Activated T-helper 1 cell treated with anti-CD3 and anti-CD28 coated beads, Interleukin-12 subunit alpha, Interleukin-12 subunit beta, Interleukin-2, Interleukin-4 antibody, amounts not matched to agents 30 ng/mL and 10 ng/mL and 1 ng/mL, durations not matched to agents 14 hours and 24 hours and 36 hours (primary cell): ENCODE measurements at regions not wholly inside any gene's neighbourhood (a gene's known extent, or its start where the extent isn't known, plus 50 kb on each side); places are given as distances from the start of the nearest gene placed in this dataset.
"Not testable (repeated sequence)": the region's sequence is repeated elsewhere in the genome, so short reads cannot be mapped to it uniquely, and the experiment has no call there.

Experiments used
- DNase-seq: peaks from one replicate; pipeline ENCODE4 v3.0.0; 2021; ENCODE audit warnings: low spot score
- H3K27ac Mint-ChIP-seq: one replicate; pipeline ENCODE4 v1.8.0; 2021; ENCODE audit warnings: mild to moderate bottlenecking, mixed read lengths
- H3K27me3 Mint-ChIP-seq: one replicate; pipeline ENCODE4 v1.8.0; 2022; ENCODE audit warnings: mild to moderate bottlenecking, moderate library complexity, mixed read lengths; ENCODE audit not compliant: insufficient read depth
- H3K36me3 Mint-ChIP-seq: one replicate; pipeline ENCODE4 v1.8.0; 2021; ENCODE audit warnings: low read depth, mixed read lengths
- H3K4me1 Mint-ChIP-seq: one replicate; pipeline ENCODE4 v1.8.0; 2021; ENCODE audit warnings: low read depth, mixed read lengths
- H3K4me3 Mint-ChIP-seq: one replicate; pipeline ENCODE4 v1.8.0; 2021; ENCODE audit warnings: mild to moderate bottlenecking, moderate library complexity, mixed read lengths
- H3K9me3 Mint-ChIP-seq: one replicate; pipeline ENCODE4 v1.8.0; 2021; ENCODE audit warnings: mixed read lengths
- intact Hi-C: fragments of 100-400 bp; cut with micrococcal nuclease; formaldehyde crosslinking; loops from one replicate; pipeline ENCODE4 v1.15.1; 2024

DNA sequence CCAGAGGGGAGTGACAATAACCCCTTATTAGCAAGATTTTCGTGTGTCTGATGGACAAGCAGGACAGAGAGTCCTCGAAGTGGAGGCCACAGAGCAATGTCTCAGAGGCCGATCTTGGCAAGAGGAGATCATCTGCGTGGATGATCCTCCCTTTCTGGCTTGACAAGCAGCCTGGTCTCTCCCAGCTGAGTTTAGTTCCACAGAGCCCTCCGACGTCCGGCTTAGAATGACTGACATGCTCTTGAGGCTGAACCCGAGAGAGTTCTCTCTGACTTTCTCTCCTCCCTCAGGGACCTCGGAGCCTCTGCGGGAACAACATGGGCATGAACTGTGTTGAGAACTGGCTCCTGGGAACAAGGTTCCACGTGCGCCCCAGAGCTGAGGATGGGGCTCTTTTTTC, 180.7 kb upstream of the PFKP start:
- Mint-ChIP-seq H3K4me3 (no peak overlapping the region), H3K9me3 (peaks cover 6% of the 10 kb centered on the region)
- intact Hi-C loops = no loop called here

DNA sequence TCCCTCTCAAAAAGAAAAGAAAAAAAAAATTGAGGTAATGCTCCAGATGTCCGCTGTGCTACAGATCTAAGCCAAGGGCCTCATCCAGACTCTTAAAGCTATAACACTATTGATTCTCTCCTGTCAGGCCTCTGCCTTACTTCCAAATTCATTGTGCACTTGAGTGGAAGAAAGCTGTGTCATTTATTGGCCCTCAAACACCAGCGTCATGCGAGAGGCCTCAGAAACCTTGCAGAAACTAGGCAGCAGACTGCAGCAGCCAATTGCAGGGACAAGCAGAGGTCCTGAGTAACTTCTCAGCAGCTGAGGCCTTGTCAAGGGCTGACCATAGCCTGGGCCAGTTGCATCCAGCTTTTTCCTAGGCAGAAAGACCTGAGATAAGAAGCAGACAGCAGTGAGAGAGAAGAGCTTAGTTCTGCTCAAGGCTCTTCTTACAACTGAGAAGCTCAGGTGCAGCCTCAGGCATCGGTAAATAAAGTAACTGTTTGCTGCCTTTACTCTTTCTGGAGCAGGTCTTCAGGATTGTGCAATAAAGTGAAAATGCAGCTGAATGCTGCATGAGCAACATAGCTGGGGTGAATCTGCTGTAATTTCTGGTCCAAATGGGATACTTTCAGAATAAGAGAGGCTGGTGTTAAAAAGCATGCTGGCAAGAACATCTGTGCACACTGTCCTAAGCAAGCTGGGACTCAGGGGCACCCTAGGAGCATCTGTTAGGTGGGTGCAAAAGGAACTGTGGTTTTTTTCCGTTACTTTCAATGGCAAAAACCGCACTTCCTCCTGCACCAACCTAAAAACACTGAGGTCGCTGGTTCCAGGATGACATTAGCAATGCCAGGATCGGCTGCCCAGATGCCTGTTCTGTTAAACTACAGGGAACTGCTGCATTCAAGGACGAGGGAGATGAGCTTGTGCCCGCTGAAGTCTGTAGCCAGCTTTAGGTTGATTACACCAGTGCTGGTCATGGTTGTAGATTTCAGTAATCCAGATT, 181.8 kb upstream of the PFKP start:
- Mint-ChIP-seq H3K4me1 (no peaks in the 10 kb centered on the region), H3K4me3 (no peak overlapping the region), H3K9me3 (peaks cover 6% of the 10 kb centered on the region), H3K27me3 (peaks cover 3% of the 10 kb centered on the region), H3K36me3 (no peaks in the 10 kb centered on the region), H3K27ac (no peak overlapping the region)
- no peak for DNase-seq
- intact Hi-C loops = no loop called here

More for the DNA sequence above, 180.7 kb upstream of the PFKP start:
- Mint-ChIP-seq H3K4me1 (no peaks in the 10 kb centered on the region), H3K27ac (no peak overlapping the region), H3K27me3 (peaks cover 3% of the 10 kb centered on the region), H3K36me3 (no peaks in the 10 kb centered on the region)
- no peak for DNase-seq

GRCh38 chr10:2883983-2884540, 183.3 kb upstream of the PFKP start:
- H3K27me3 Mint-ChIP-seq, H3K4me1 Mint-ChIP-seq, H3K4me3 Mint-ChIP-seq, DNase-seq, intact Hi-C loops, H3K36me3 Mint-ChIP-seq, H3K27ac Mint-ChIP-seq, H3K9me3 Mint-ChIP-seq: not testable (repeated sequence)

DNA sequence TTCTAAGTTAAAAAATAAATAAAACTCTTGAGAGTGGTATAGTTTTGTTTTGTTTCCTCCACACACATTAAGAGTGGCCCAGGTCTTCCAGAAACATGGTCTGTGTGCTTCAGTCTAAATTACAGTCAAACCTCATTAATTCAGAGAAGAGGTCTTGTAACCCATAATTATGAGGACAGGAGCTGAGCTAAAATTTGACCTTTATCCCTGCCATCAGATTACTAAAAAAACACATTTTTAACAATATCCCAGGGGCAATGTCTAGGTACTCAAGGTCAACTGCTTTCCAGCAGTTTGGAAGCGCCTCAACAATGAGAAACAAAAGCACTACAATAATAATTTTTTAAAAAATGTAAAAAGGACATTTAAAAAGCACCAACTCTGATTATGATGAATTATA, 184.1 kb upstream of the PFKP start:
- intact Hi-C loops = no loop called here
- Mint-ChIP-seq H3K9me3 (peaks cover 2% of the 10 kb centered on the region), H3K36me3 (no peaks in the 10 kb centered on the region), H3K27me3 (peaks cover 3% of the 10 kb centered on the region), H3K4me1 (no peaks in the 10 kb centered on the region), H3K4me3 (no peak overlapping the region), H3K27ac (no peak overlapping the region)
- DNase-seq = no peak

GRCh38 chr10:2882628-2883027, 184.7 kb upstream of the PFKP start:
- Mint-ChIP-seq H3K27ac (no peak overlapping the region), H3K4me1 (no peaks in the 10 kb centered on the region), H3K9me3 (no peaks in the 10 kb centered on the region), H3K36me3 (no peaks in the 10 kb centered on the region), H3K27me3 (peaks cover 3% of the 10 kb centered on the region), H3K4me3 (no peak overlapping the region)
- intact Hi-C loops = no loop called here
- no peak for DNase-seq

DNA sequence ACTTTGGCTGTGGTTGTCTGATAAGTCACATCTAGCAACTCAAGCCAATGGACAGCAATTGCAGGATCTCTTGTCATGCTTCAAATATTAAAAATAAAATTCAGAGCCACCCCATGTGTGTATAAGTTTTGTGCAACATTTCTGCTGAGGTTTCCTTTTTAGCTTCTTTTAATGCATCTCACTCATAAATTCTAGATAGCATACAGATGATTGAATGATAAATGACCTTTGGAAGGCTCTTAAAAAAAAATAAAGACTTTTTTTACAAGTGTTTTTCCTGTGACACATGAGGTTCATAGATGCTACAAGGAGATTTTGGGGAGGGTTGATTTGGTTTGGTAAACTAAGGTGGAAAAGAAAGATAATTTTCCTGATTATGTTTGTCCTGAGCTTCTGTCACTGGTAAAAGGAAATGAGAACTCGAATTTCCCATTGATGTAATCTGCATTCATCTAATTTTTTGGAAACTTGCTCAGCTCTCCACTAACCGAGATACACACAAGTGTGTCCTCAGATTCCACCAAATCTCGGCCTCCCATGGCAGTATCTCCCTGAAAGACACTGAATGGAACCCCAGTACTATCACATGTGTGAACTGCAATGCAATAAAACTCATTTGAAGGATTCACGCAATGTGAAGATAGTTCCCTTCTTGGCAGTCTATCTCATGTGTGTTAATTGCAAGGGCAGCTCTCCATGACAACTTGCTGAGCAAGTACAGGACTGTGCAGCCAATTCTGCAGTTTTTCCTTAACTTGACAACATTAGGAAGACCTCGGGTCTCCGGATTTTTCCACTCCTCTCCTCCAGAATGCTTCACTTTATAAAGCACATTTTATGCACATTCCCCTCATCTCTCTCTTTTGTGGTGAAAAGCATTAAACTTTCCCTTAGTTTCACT, 185.4 kb upstream of the PFKP start:
- Mint-ChIP-seq H3K9me3 (no peaks in the 10 kb centered on the region), H3K27me3 (peaks cover 3% of the 10 kb centered on the region), H3K4me3 (no peak overlapping the region), H3K4me1 (no peaks in the 10 kb centered on the region), H3K27ac (no peak overlapping the region), H3K36me3 (no peaks in the 10 kb centered on the region)
- intact Hi-C loops = no loop called here
- DNase-seq = no peak

- H3K4me3 Mint-ChIP-seq, H3K9me3 Mint-ChIP-seq, H3K27ac Mint-ChIP-seq, H3K36me3 Mint-ChIP-seq, intact Hi-C loops, H3K27me3 Mint-ChIP-seq, DNase-seq, H3K4me1 Mint-ChIP-seq: not testable (repeated sequence)
These were observed 187.3 kb upstream of the PFKP start for GRCh38 chr10:2880050-2880449.

DNA sequence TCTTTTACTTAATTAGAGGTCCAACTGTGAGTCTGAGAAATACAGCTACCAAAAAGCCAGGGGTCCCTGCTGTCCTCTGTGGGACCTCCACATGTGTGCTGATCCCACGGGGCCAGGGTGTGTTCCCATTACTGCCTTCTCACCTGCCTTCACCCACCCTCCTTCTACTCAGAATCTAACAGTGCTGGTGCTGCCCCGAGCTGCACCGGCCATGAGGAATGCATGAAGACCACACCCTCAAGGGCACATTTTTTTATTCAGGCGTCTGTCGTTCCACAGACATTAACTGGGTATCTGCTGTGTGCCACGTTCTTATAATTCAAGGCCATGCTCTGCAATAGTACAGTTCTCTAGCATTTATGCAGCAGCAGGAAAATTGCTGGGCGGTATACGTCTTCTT, 188.5 kb upstream of the PFKP start:
- DNase-seq = no peak
- Mint-ChIP-seq H3K4me1 (no peaks in the 10 kb centered on the region), H3K4me3 (no peak overlapping the region), H3K9me3 (no peaks in the 10 kb centered on the region), H3K27ac (no peak overlapping the region), H3K36me3 (no peaks in the 10 kb centered on the region), H3K27me3 (peaks cover 1% of the 10 kb centered on the region)
- intact Hi-C loops = no loop called here

- Mint-ChIP-seq H3K36me3 (no peaks in the 10 kb centered on the region), H3K9me3 (no peaks in the 10 kb centered on the region), H3K27ac (no peak overlapping the region), H3K27me3 (no peaks in the 10 kb centered on the region), H3K4me3 (no peak overlapping the region), H3K4me1 (no peaks in the 10 kb centered on the region)
- no peak for DNase-seq
- intact Hi-C loops = no loop called here
These were observed 191.3 kb upstream of the PFKP start for GRCh38 chr10:2876032-2876431.

- Mint-ChIP-seq H3K9me3 (no peaks in the 10 kb centered on the region), H3K36me3 (no peaks in the 10 kb centered on the region), H3K4me3 (no peak overlapping the region), H3K27me3 (no peaks in the 10 kb centered on the region), H3K4me1 (no peaks in the 10 kb centered on the region), H3K27ac (no peak overlapping the region)
- intact Hi-C loops = no loop called here
- no peak for DNase-seq
These were observed 192.4 kb upstream of the PFKP start for GRCh38 chr10:2874963-2875362.

DNA sequence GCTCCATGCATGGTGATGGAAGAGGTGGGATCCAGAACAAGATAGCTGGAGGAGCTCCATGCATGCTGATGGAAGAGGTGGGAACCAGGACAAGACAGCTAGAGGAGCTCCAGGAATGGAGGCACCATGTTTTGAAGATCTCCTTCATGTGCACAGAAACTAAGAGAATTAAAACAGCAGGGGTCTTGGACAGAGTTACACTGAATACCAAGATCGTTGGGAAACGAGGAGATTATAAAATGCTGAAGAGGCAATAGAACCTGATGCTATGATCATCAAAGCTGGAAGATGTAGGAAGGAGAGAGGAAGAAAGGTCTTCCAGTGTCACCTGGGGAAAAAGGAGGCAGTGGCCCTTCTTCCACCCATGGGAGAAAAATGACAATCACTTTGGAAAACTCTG, 193.6 kb upstream of the PFKP start:
- no peaks in the 10 kb centered on the region for H3K36me3 Mint-ChIP-seq
- H3K27ac Mint-ChIP-seq = peak overlapping the region; percentile 51
- H3K9me3 Mint-ChIP-seq = no peaks in the 10 kb centered on the region
- DNase-seq = no peak
- no peaks in the 10 kb centered on the region for H3K4me1 Mint-ChIP-seq
- no peak overlapping the region for H3K4me3 Mint-ChIP-seq
- intact Hi-C loops = no loop called here
- peaks cover 1% of the 10 kb centered on the region for H3K27me3 Mint-ChIP-seq

DNA sequence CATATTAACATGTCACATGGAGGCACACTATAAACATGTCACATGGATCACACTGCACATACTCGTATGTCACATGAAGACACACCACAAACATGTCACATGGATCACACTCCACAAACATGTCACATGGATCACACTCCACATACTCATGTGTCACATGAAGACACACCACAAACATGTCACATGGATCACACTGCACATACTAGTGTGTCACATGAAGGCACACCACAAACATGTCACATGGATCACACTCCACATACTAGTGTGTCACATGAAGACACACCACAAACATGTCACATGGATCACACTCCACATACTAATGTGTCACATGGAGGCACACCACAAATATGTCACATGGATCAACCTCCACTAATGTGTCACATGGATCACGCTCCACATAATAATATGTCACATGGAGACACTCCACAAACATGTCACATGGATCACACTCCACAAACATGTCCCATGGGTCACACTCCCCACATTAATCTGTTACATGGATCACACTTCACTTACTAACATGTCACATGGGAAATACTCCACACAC, 195.6 kb upstream of the PFKP start:
- H3K9me3 Mint-ChIP-seq = no peaks in the 10 kb centered on the region
- no peak for DNase-seq

More for the DNA sequence above, 195.6 kb upstream of the PFKP start:
- peaks cover 1% of the 10 kb centered on the region for H3K27me3 Mint-ChIP-seq
- no peak overlapping the region for H3K27ac Mint-ChIP-seq
- intact Hi-C loops = no loop called here
- no peak overlapping the region for H3K4me3 Mint-ChIP-seq
- no peaks in the 10 kb centered on the region for H3K4me1 Mint-ChIP-seq
- H3K36me3 Mint-ChIP-seq = no peaks in the 10 kb centered on the region
